H1 (cell line): ENCODE measurements at regions not wholly inside any gene's neighbourhood (a gene's known extent, or its start where the extent isn't known, plus 50 kb on each side); places are given as distances from the start of the nearest gene placed in this dataset.

Source experiments
- CTCF ChIA-PET: fragments of 300-600 bp; sonication (Branson Sonifier 250); formaldehyde crosslinking; loops from one replicate; lab custom pipeline; 2021; ENCODE audit not compliant: partially characterized antibody; lab: Charles Lee
- POLR2A ChIA-PET: fragments of 300-600 bp; sonication (Branson Sonifier 250); formaldehyde crosslinking; loops from one replicate; lab custom pipeline; 2021; ENCODE audit warnings: inconsistent platforms; ENCODE audit not compliant: partially characterized antibody; lab: Charles Lee
- DNase-seq, 2 experiments: peaks; one replicate each; pipeline versions ENCODE4 v3.0.0 to v3.0.0-alpha.2; 2010 to 2022; ENCODE audit warnings: low spot score in 2 of 2, low read depth in 1 of 2, mixed read lengths in 1 of 2
- FAIRE-seq: peaks from 2 replicates; lab custom pipeline; 2011; peaks lifted over from hg19 to GRCh38; lab: Jason Lieb, UNC
- H2AFZ ChIP-seq: 2 replicates; pipeline ENCODE4 v1.8.1; 2012; ENCODE audit warnings: low read length, inconsistent platforms
- H2AK5ac ChIP-seq: 2 replicates; pipeline ENCODE4 v1.6.1; 2013; ENCODE audit warnings: low read depth, low read length
- H2BK120ac ChIP-seq: replicated peaks from 2 replicates; pipeline ENCODE3; 2013; ENCODE audit warnings: low read depth, low read length, inconsistent platforms
- H2BK12ac ChIP-seq: 2 replicates; pipeline ENCODE4 v1.6.1; 2013; ENCODE audit warnings: low read depth, low read length
- H2BK15ac ChIP-seq: 2 replicates; pipeline ENCODE4 v1.6.1; 2013; ENCODE audit warnings: low read length
- H2BK20ac ChIP-seq: 2 replicates; pipeline ENCODE4 v1.6.1; 2013; ENCODE audit warnings: low read length
- H2BK5ac ChIP-seq: 2 replicates; pipeline ENCODE4 v1.6.1; 2013; ENCODE audit warnings: low read depth, low read length
- H3K14ac ChIP-seq: 2 replicates; pipeline ENCODE4 v1.6.1; 2013; ENCODE audit warnings: inconsistent platforms; ENCODE audit not compliant: insufficient read length
- H3K18ac ChIP-seq: 2 replicates; pipeline ENCODE4 v1.6.1; 2013; ENCODE audit warnings: low read length; ENCODE audit errors: extremely low read depth
- H3K23ac ChIP-seq: 2 replicates; pipeline ENCODE4 v1.6.1; 2013; ENCODE audit warnings: inconsistent platforms; ENCODE audit not compliant: insufficient read length
- H3K23me2 ChIP-seq: 2 replicates; pipeline ENCODE4 v1.6.1; 2013; ENCODE audit warnings: low read depth, low read length
- H3K27ac ChIP-seq: 2 replicates; pipeline ENCODE4 v1.6.1; 2011; ENCODE audit warnings: low read depth, low read length, inconsistent platforms
- H3K27me3 ChIP-seq, 4 experiments: replicated peaks in 1 of 4; 1 replicate in 1 of 4; 2 replicates in 3 of 4; pipeline versions ENCODE4 v1.6.1 to v1.8.1; 2011 to 2013; ENCODE audit warnings: low read length in 3 of 4, mild to moderate bottlenecking in 3 of 4, inconsistent platforms in 2 of 4, mixed read lengths in 2 of 4, moderate library complexity in 1 of 4; ENCODE audit not compliant: control insufficient read depth in 3 of 4, insufficient read depth in 3 of 4; ENCODE audit errors: extremely low read depth in 1 of 4
- H3K36me3 ChIP-seq, 4 experiments: 2 replicates each; pipeline versions ENCODE4 v1.6.1 to v1.8.1; 2011 to 2013; ENCODE audit warnings: mild to moderate bottlenecking in 4 of 4, low read length in 3 of 4, moderate library complexity in 2 of 4, control low read depth in 1 of 4, inconsistent platforms in 1 of 4; ENCODE audit not compliant: insufficient read depth in 4 of 4, control insufficient read depth in 2 of 4
- H3K4ac ChIP-seq: replicated peaks from 2 replicates; pipeline ENCODE3; 2013; ENCODE audit warnings: low read length, low read depth, mixed read lengths, inconsistent platforms; ENCODE audit not compliant: insufficient read length
- H3K4me1 ChIP-seq, 4 experiments: replicated peaks in 1 of 4; 1 replicate in 1 of 4; 2 replicates in 3 of 4; pipeline versions ENCODE4 v1.6.1 to v1.8.1; 2011 to 2013; ENCODE audit warnings: low read length in 3 of 4, inconsistent platforms in 2 of 4, mixed read lengths in 1 of 4; ENCODE audit not compliant: insufficient read depth in 4 of 4, control insufficient read depth in 3 of 4
- H3K4me2 ChIP-seq, 2 experiments: 2 replicates each; pipeline versions ENCODE4 v1.6.1 to v1.8.1; 2011 to 2013; ENCODE audit warnings: low read depth in 2 of 2, low read length in 2 of 2, control low read depth in 1 of 2, inconsistent platforms in 1 of 2, mild to moderate bottlenecking in 1 of 2; ENCODE audit not compliant: insufficient read depth in 1 of 2
- H3K4me3 ChIP-seq, 4 experiments: fragments of 200-600, 300-600 bp in 1 of 4; sonication (generic), shearing (Covaris generic), sonication (Bioruptor Twin) in 1 of 4; 2 replicates each; pipeline versions ENCODE4 v1.5.1 to v1.8.1; 2011 to 2016; ENCODE audit warnings: low read length in 4 of 4, low read depth in 3 of 4, control low read depth in 2 of 4, inconsistent platforms in 2 of 4, mild to moderate bottlenecking in 2 of 4, mixed read lengths in 1 of 4, moderate library complexity in 1 of 4; ENCODE audit not compliant: insufficient read depth in 2 of 4; ENCODE audit errors: extremely low read depth in 1 of 4
- H3K56ac ChIP-seq: replicated peaks from 2 replicates; pipeline ENCODE3; 2013; ENCODE audit warnings: low read depth, mild to moderate bottlenecking, mixed read lengths, low read length, inconsistent platforms; ENCODE audit not compliant: insufficient read length
- H3K79me1 ChIP-seq: 2 replicates; pipeline ENCODE4 v1.6.1; 2013; ENCODE audit warnings: low read depth, low read length, control low read depth
- H3K79me2 ChIP-seq, 2 experiments: 2 replicates each; pipeline versions ENCODE4 v1.6.1 to v1.8.1; 2012 to 2013; ENCODE audit warnings: low read length in 2 of 2, mild to moderate bottlenecking in 2 of 2, inconsistent platforms in 1 of 2; ENCODE audit not compliant: insufficient read depth in 2 of 2, control insufficient read depth in 1 of 2
- H3K9ac ChIP-seq, 4 experiments: replicated peaks in 1 of 4; 1 replicate in 1 of 4; 2 replicates in 3 of 4; pipeline versions ENCODE4 v1.6.1 to v1.8.1; 2011 to 2013; ENCODE audit warnings: low read depth in 3 of 4, low read length in 3 of 4, control low read depth in 2 of 4, mild to moderate bottlenecking in 2 of 4, moderate library complexity in 2 of 4, inconsistent platforms in 1 of 4; ENCODE audit errors: extremely low read depth in 1 of 4
- H3K9me3 ChIP-seq, 2 experiments: 2 replicates each; pipeline versions ENCODE4 v1.6.1 to v1.8.1; 2012 to 2013; ENCODE audit warnings: mild to moderate bottlenecking in 2 of 2, moderate library complexity in 2 of 2, control low read depth in 1 of 2, inconsistent platforms in 1 of 2, low read depth in 1 of 2, low read length in 1 of 2, mixed read lengths in 1 of 2; ENCODE audit not compliant: insufficient read depth in 2 of 2
- H4K20me1 ChIP-seq, 2 experiments: replicated peaks in 1 of 2; 2 replicates each; pipeline versions ENCODE3 to v1.8.1; 2011 to 2013; ENCODE audit warnings: inconsistent platforms in 2 of 2, low read length in 2 of 2, mild to moderate bottlenecking in 1 of 2; ENCODE audit not compliant: insufficient read depth in 2 of 2, control insufficient read depth in 1 of 2
- H4K5ac ChIP-seq: 2 replicates; pipeline ENCODE4 v1.6.1; 2013; ENCODE audit warnings: low read length, low read depth, mixed read lengths, inconsistent platforms; ENCODE audit not compliant: insufficient read length
- H4K8ac ChIP-seq: 2 replicates; pipeline ENCODE4 v1.8.0; 2013; ENCODE audit warnings: mild to moderate bottlenecking, moderate library complexity, low read length, inconsistent platforms; ENCODE audit not compliant: insufficient read depth; ENCODE audit errors: extremely low read depth
- H4K91ac ChIP-seq: replicated peaks from 2 replicates; pipeline ENCODE3; 2013; ENCODE audit warnings: low read length, mixed read lengths, inconsistent platforms; ENCODE audit not compliant: insufficient read length
- ASH2L ChIP-seq: fragments of 200-600, 300-600 bp; sonication (generic); IDR thresholded peaks from one replicate; pipeline ENCODE4 v1.7.1; 2017; ENCODE audit warnings: low read length
- BACH1 ChIP-seq: IDR thresholded peaks from 2 replicates; pipeline ENCODE4 v1.6.1; 2012; ENCODE audit warnings: low read length, improper control_type of control experiment
- CBX5 ChIP-seq: fragments of 300-800, 300-1000 bp; sonication (generic); IDR thresholded peaks from 2 replicates; pipeline ENCODE4 v1.7.1; 2016; ENCODE audit warnings: antibody characterized with exemption, low read length, low read depth
- CEBPB ChIP-seq: IDR thresholded peaks from 2 replicates; pipeline ENCODE4 v1.6.1; 2012; ENCODE audit warnings: low read depth, low read length
- GABPA ChIP-seq: IDR thresholded peaks from 2 replicates; pipeline ENCODE4 v1.6.1; 2011; ENCODE audit warnings: mild to moderate bottlenecking, low read length, moderate library complexity, borderline replicate concordance; ENCODE audit not compliant: insufficient read depth
- HDAC2 ChIP-seq, 2 experiments: fragments of 300-600 bp in 1 of 2; sonication (generic) in 1 of 2; IDR thresholded peaks; 2 replicates each; pipeline ENCODE4 v1.6.1; 2011 to 2012; ENCODE audit warnings: low read depth in 2 of 2, low read length in 2 of 2, mild to moderate bottlenecking in 2 of 2, moderate library complexity in 2 of 2, borderline replicate concordance in 1 of 2, inconsistent platforms in 1 of 2
- KDM5A ChIP-seq: fragments of 200-600 bp; IDR thresholded peaks from 2 replicates; pipeline ENCODE4 v1.7.1; 2012; ENCODE audit warnings: mild to moderate bottlenecking, low read length, inconsistent platforms, mixed read lengths
- PHF8 ChIP-seq: fragments of 200-600 bp; sonication (generic); conservative IDR thresholded peaks from 2 replicates; pipeline ENCODE4 v1.7.1; 2012; ENCODE audit warnings: low read depth, mild to moderate bottlenecking, inconsistent platforms, low read length, moderate library complexity
- SP4 ChIP-seq: IDR thresholded peaks from 2 replicates; pipeline ENCODE4 v1.6.1; 2012; ENCODE audit warnings: low read length, inconsistent platforms
- WGBS, 2 experiments: shearing (Covaris generic) in 1 of 2; methylation state at CpG; one replicate each; pipeline versions ENCODE4 v1.1.6 to v1.1.7; 2013 to 2015; ENCODE audit warnings: low lambda C conversion rate in 2 of 2, mixed read lengths in 2 of 2, inconsistent platforms in 1 of 2, low coverage in 1 of 2, missing lambda C conversion rate in 1 of 2; ENCODE audit not compliant: insufficient replicate concordance in 2 of 2, insufficient coverage in 1 of 2, insufficient read length in 1 of 2; ENCODE audit errors: extremely low coverage in 1 of 2, missing lambda C conversion rate in 1 of 2; 5-methylcytosine and 5-hydroxymethylcytosine counted together
- TF ChIP-seq, protein P1 (sequence below): IDR thresholded peaks from 2 replicates; pipeline ENCODE4 v1.6.1; 2011; ENCODE audit warnings: low read depth, mild to moderate bottlenecking, low read length; ENCODE audit not compliant: insufficient read depth

DNA sequence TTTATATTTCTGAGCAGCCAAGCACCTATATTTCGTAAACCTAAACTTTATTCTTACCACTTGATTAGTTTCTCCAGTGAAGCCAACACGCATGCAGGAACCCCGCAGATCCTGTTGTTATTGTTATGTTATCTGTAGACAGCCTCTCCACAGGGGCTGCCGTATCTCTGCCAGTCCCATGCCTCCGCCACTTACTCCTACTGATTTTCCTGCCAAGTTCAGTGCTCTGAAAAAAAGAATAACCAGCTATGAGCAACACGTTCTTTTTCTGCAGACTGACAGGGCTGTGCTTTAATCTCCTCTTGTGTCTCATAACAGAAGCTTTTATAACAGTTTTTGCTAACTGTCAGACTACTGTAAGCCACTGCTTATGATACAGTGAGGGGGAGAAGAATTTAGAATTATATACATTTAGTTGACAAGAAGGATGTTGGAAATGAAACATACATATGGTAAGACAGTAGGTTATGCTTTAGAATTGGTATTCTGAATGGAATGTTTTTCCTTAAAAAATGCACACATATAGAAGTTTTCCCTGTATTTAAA lies 347.4 kb downstream of the SI start:
- DNase-seq: no peak

More for the DNA sequence above, 347.4 kb downstream of the SI start:
- no peak overlapping the region for H2AK5ac ChIP-seq
- H3K79me1 ChIP-seq: no peaks in the 10 kb centered on the region
- no peaks in the 10 kb centered on the region for H3K23me2 ChIP-seq
- no peak for FAIRE-seq
- H3K79me2 ChIP-seq: no peaks in the 10 kb centered on the region
- H2BK20ac ChIP-seq: no peak overlapping the region
- H2BK5ac ChIP-seq: no peak overlapping the region
- no peak overlapping the region for H3K4me2 ChIP-seq
- no peak overlapping the region for H3K4me3 ChIP-seq
- no peaks in the 10 kb centered on the region for H3K9me3 ChIP-seq
- H3K9ac ChIP-seq: no peak overlapping the region
- no peak overlapping the region for H4K5ac ChIP-seq
- H3K36me3 ChIP-seq: no peaks in the 10 kb centered on the region
- H3K27ac ChIP-seq: no peak overlapping the region
- H2BK15ac ChIP-seq: no peak overlapping the region
- no peak overlapping the region for H3K4ac ChIP-seq
- H4K8ac ChIP-seq: no peak overlapping the region
- no peak overlapping the region for H2BK12ac ChIP-seq
- POLR2A ChIA-PET: no interaction called here
- H3K14ac ChIP-seq: no peak overlapping the region
- H3K56ac ChIP-seq: no peak overlapping the region
- H3K23ac ChIP-seq: no peak overlapping the region
- 48% methylated on average over 6 of the region's 6 CpGs; no CpG with 5 or more reads in 1 of the 2 experiments for WGBS, 2 experiments
- CTCF ChIA-PET: no interaction called here
- no peak overlapping the region for H4K91ac ChIP-seq
- no peak overlapping the region for H2BK120ac ChIP-seq
- H4K20me1 ChIP-seq: no peaks in the 10 kb centered on the region
- H3K18ac ChIP-seq: no peak overlapping the region
- TF ChIP-seq CBX5 (no peak), PHF8 (no peak), KDM5A (no peak), CEBPB (no peak), HDAC2 (IDR thresholded peaks at IDR 0.05; ENCODE audit: borderline replicate concordance in 1 of 2, low read depth in 2 of 2, low read length in 2 of 2) (no peak), SP4 (no peak), BACH1 (no peak), ASH2L (no peak), GABPA (no peak)
- TF ChIP-seq, protein P1, sequence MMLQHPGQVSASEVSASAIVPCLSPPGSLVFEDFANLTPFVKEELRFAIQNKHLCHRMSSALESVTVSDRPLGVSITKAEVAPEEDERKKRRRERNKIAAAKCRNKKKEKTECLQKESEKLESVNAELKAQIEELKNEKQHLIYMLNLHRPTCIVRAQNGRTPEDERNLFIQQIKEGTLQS: no peak
- H3K27me3 ChIP-seq: no peaks in the 10 kb centered on the region
- no peak overlapping the region for H2AFZ ChIP-seq
- no peaks in the 10 kb centered on the region for H3K4me1 ChIP-seq
